ENCODE measurements at regions not wholly inside any gene's neighbourhood (a gene's known extent, or its start where the extent isn't known, plus 50 kb on each side); places are given as distances from the start of the nearest gene placed in this dataset.

- TF ChIP-seq POLR2A (IDR thresholded peaks at IDR 0.05; ENCODE audit: low read length) (no peak), GATA1 (IDR thresholded peaks at IDR 0.05; ENCODE audit: low read depth, low read length) (no peak)
Observed at GRCh38 chr20:21796059-21796458, 90.6 kb downstream of the PAX1 start.

Data from erythroblast (primary cell).